Adrenal gland (tissue), 9 donors: ENCODE measurements at regions not wholly inside any gene's neighbourhood (a gene's known extent, or its start where the extent isn't known, plus 50 kb on each side); places are given as distances from the start of the nearest gene placed in this dataset.

ENCODE experiments used
- DNase-seq, 7 donors: peaks; one replicate each; pipeline ENCODE4 v3.0.0-alpha.2; 2019 to 2020
- H3K27ac ChIP-seq, 5 donors: fragments of 200-600 bp; sonication (generic) in 4 of 5; 1 replicate in 3 of 5; 2 replicates in 2 of 5; pipeline versions ENCODE4 v1.5.1 to v1.8.0; 2016 to 2020; ENCODE audit warnings: mild to moderate bottlenecking in 1 of 5
- H3K27me3 ChIP-seq: fragments of 200-600 bp; 2 replicates; pipeline ENCODE4 v1.8.0; 2021
- H3K36me3 ChIP-seq, 2 donors: fragments of 200-600 bp; replicated peaks in 1 of 2; 1 replicate in 1 of 2; 2 replicates in 1 of 2; pipeline versions ENCODE4 v1.5.1 to v1.8.0; 2018 to 2022
- H3K4me1 ChIP-seq, 2 donors: fragments of 200-600 bp; replicated peaks in 1 of 2; 1 replicate in 1 of 2; 2 replicates in 1 of 2; pipeline versions ENCODE4 v1.5.1 to v1.8.0; 2018 to 2021
- H3K4me3 ChIP-seq, 4 donors: fragments of 200-600 bp; sonication (generic) in 3 of 4; one replicate each; pipeline ENCODE4 v1.5.1; 2016 to 2018
- H3K9me3 ChIP-seq, 3 donors: fragments of 200-600 bp; sonication (generic) in 1 of 3; replicated peaks in 1 of 3; 1 replicate in 2 of 3; 2 replicates in 1 of 3; pipeline versions ENCODE4 v1.5.1 to v1.8.0; 2016 to 2021
- POLR2A ChIP-seq, 2 donors: fragments of 450-650 bp; IDR thresholded peaks; one replicate each; pipeline ENCODE4 v1.6.1; 2017; ENCODE audit warnings: antibody characterized with exemption in 2 of 2, mild to moderate bottlenecking in 2 of 2, moderate library complexity in 1 of 2
- WGBS, 4 donors: extraction: QIAGEN DNeasy Blood & Tissue Kit in 2 of 4; methylation state at CpG; one replicate each; pipeline versions ENCODE4 v1.1.5 to v1.1.7; 2013 to 2017; 5-methylcytosine and 5-hydroxymethylcytosine counted together
- intact Hi-C, 2 donors: fragments of 100-400 bp; cut with DNase I; formaldehyde crosslinking; loops; one replicate each; pipeline versions ENCODE4 v1.14.1 to v1.15.0; 2022 to 2023
- TF ChIP-seq, protein P1 (sequence below), 6 experiments: fragments of 450-650 bp in 4 of 6; fragments of 200-600 bp in 2 of 6; sonication (generic) in 1 of 6; IDR thresholded peaks; 1 replicate in 5 of 6; 2 replicates in 1 of 6; pipeline versions ENCODE4 v1.5.1 to v1.8.0; 2016 to 2021; ENCODE audit warnings: antibody characterized with exemption in 6 of 6, mild to moderate bottlenecking in 2 of 6, moderate library complexity in 1 of 6
- donor health status: healthy with polysubstance abuse.
- donor health status: Bipolar disorder and iron deficiency.
- donor health status: DM: yes; HTN: yes; CAD: no.
- donor health status: DM: no; HTN: no; CAD: no.
- donor health status: DM: no; HTN: no; CAD: no.

DNA sequence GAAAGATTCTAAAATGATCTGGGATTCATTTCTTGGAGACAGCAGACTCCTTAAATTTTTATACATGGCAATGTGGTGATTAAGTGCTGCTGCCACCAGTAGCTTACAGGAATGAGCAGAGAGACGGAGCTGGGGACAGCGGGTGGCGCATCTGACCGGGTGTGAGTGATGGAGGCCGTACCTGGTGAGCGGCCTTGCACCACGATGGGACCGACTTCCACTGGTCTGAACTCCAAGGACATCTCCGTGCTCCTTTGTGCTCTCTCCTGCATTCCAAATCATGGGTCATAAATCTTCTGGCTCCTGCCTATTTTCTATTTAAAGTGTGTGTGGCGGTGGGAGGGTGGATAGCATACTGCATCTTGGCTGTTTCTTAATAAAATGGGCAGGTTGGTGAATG is 262.6 kb downstream of the ABHD5 start:
- peak in 1 of 7 donors; percentile 18 for DNase-seq
- Histone ChIP-seq H3K27me3 (peaks cover 5% of the 10 kb centered on the region), H3K27ac (peak overlapping the region in 1 of 5 donors; percentile 34), H3K9me3 (no peaks in the 10 kb centered on the region), H3K4me1 (peaks cover 6 to 9% of the 10 kb centered on the region in 2 donors), H3K36me3 (no peaks in the 10 kb centered on the region), H3K4me3 (peak overlapping the region in 1 of 4 donors; percentile 11)
- intact Hi-C loops: no loop called here
- 26 to 45% (median 32%) methylated on average over 10 of the region's 10 CpGs for WGBS, 4 donors
- no peak for TF ChIP-seq POLR2A (IDR thresholded peaks at IDR 0.05)
- TF ChIP-seq, protein P1, sequence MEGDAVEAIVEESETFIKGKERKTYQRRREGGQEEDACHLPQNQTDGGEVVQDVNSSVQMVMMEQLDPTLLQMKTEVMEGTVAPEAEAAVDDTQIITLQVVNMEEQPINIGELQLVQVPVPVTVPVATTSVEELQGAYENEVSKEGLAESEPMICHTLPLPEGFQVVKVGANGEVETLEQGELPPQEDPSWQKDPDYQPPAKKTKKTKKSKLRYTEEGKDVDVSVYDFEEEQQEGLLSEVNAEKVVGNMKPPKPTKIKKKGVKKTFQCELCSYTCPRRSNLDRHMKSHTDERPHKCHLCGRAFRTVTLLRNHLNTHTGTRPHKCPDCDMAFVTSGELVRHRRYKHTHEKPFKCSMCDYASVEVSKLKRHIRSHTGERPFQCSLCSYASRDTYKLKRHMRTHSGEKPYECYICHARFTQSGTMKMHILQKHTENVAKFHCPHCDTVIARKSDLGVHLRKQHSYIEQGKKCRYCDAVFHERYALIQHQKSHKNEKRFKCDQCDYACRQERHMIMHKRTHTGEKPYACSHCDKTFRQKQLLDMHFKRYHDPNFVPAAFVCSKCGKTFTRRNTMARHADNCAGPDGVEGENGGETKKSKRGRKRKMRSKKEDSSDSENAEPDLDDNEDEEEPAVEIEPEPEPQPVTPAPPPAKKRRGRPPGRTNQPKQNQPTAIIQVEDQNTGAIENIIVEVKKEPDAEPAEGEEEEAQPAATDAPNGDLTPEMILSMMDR (IDR thresholded peaks at IDR 0.05): no peak

DNA sequence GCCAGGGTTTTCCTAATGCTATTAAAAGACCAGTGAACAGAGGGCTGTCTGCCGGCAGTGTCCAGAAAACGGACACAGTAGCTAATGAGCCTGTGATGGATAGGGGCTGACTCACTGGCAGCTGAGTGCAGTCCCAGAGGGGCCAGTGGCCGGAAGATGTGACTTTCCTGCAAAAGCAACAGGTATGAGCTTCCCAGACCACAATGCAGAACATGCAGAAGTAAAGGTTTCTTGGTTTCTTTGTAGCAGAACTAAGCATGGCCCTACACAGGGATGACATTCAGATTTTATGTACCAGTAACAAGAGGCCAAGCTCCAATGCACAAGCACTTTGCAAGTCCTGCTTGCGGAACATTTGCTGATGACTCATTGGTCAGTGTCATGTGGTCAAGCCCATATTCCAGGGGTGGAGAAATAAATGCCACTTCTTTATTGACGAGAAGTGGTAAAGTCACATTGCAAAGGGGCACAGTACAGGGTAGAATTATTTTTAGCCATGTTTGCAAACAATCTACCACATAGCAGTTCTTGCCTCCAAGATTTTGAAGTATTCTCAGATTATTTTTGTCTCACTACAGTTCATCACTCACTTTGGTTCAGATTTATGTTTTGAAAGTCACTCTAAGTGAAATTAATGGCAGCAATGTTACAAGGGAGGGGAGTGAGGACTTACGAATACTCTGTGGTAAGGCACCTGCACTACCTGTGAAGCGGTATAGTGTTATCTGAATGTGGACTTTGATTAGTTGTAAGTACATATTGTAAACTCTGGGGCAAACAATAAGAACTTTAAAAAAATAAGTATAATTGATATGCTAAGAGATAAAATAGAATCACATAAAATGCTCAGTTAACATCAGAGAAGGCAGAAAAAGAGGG is 263.3 kb downstream of the ABHD5 start:
- Histone ChIP-seq H3K9me3 (no peaks in the 10 kb centered on the region), H3K4me3 (peak overlapping the region in 1 of 4 donors; percentile 11), H3K27ac (peak overlapping the region in 1 of 5 donors; percentile 34), H3K36me3 (no peaks in the 10 kb centered on the region), H3K4me1 (peaks cover 6 to 9% of the 10 kb centered on the region in 2 donors), H3K27me3 (peaks cover 5% of the 10 kb centered on the region)
- DNase-seq: peak; percentile 28 to 64 (median 61)
- TF ChIP-seq POLR2A (IDR thresholded peaks at IDR 0.05): no peak
- TF ChIP-seq, protein P1 (IDR thresholded peaks at IDR 0.05): no peak
- WGBS, 4 donors: 39 to 44% (median 42%) methylated on average over 7 of the region's 7 CpGs
- intact Hi-C loops: no loop called here

GRCh38 chr3:43956945-43957344 is 266.2 kb downstream of the ABHD5 start:
- no peaks in the 10 kb centered on the region for H3K27me3 ChIP-seq
- no peak overlapping the region for H3K4me3 ChIP-seq
- WGBS, 4 donors: 73 to 87% (median 76%) methylated on average over 4 to 5 of the region's 5 CpGs
- no peaks in the 10 kb centered on the region for H3K36me3 ChIP-seq
- no peaks in the 10 kb centered on the region for H3K9me3 ChIP-seq
- intact Hi-C loops: no loop called here
- TF ChIP-seq, protein P1 (IDR thresholded peaks at IDR 0.05): no peak
- TF ChIP-seq POLR2A (IDR thresholded peaks at IDR 0.05): no peak
- no peak overlapping the region for H3K27ac ChIP-seq
- peaks cover 6 to 9% of the 10 kb centered on the region in 2 donors for H3K4me1 ChIP-seq
- DNase-seq: no peak

DNA sequence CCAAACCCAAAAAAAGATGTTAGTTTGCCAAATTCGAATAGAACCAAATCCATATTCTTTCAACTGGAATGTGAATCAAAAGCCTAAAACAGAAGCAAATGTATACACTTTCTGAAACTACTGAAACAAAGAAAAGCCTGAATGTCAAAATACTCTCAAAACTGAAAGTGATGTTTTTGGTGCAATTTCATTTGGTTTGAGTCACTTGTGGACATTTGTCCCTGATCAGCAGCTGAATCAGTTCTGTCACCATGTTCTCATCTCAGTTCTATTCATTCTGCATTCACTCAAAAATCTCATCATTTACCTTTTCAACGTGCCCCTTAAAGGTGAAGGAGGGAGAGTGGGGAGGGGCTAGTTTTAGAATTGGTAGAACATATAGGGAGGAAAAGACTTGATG is 266.8 kb downstream of the ABHD5 start:
- Histone ChIP-seq H3K4me3 (no peak overlapping the region), H3K27ac (no peak overlapping the region), H3K36me3 (no peaks in the 10 kb centered on the region), H3K9me3 (no peaks in the 10 kb centered on the region), H3K4me1 (peaks cover 6 to 9% of the 10 kb centered on the region in 2 donors), H3K27me3 (peaks cover 3% of the 10 kb centered on the region)
- WGBS, 4 donors: 54 to 68% (median 59%) methylated on average over 2 of the region's 2 CpGs
- intact Hi-C loops: no loop called here
- no peak for DNase-seq
- no peak for TF ChIP-seq POLR2A (IDR thresholded peaks at IDR 0.05)
- TF ChIP-seq, protein P1 (IDR thresholded peaks at IDR 0.05): no peak
